Sigmoid colon (tissue), 4 donors: ENCODE measurements at regions not wholly inside any gene's neighbourhood (a gene's known extent, or its start where the extent isn't known, plus 50 kb on each side); places are given as distances from the start of the nearest gene placed in this dataset.
"Not testable (repeated sequence)": the region's sequence is repeated elsewhere in the genome, so short reads cannot be mapped to it uniquely, and the experiment has no call there.

Experiments used
- POLR2A ChIP-seq, 2 donors: fragments of 450-650 bp; IDR thresholded peaks; one replicate each; pipeline ENCODE4 v1.6.1; 2016; ENCODE audit warnings: antibody characterized with exemption in 2 of 2, mild to moderate bottlenecking in 2 of 2, moderate library complexity in 2 of 2
- POLR2AphosphoS5 ChIP-seq, 4 donors: sonication (generic); formaldehyde crosslinking; IDR thresholded peaks; one replicate each; pipeline ENCODE4 v1.6.1; 2017; ENCODE audit warnings: antibody characterized with exemption in 4 of 4
- TF ChIP-seq, protein P1 (sequence below), 4 experiments: fragments of 450-650 bp in 3 of 4; fragments of 200-600 bp in 1 of 4; IDR thresholded peaks; one replicate each; pipeline ENCODE4 v1.5.1; 2016 to 2019; ENCODE audit warnings: antibody characterized with exemption in 4 of 4, mild to moderate bottlenecking in 3 of 4, moderate library complexity in 2 of 4

DNA sequence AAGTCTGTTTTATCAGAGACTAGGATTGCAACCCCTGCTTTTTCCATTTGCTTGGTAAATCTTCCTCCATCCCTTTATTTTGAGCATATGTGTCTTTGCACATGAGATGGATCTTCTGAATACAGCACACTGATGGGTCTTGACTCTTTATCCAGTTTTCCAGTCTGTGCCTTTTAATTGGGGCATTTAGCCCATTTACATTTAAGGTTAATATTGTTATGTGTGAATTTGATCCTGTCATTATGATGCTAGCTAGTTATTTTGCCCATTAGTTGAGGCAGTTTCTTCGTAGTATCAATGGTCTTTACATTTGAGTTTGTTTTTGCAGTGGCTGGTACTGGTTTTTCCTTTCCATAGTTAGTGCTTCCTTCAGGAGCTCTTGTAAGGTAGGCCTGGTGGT is 120.6 kb upstream of the TNP1 start:
- not testable (repeated sequence) for TF ChIP-seq POLR2AphosphoS5, POLR2A (IDR thresholded peaks at IDR 0.05)
- TF ChIP-seq, protein P1, sequence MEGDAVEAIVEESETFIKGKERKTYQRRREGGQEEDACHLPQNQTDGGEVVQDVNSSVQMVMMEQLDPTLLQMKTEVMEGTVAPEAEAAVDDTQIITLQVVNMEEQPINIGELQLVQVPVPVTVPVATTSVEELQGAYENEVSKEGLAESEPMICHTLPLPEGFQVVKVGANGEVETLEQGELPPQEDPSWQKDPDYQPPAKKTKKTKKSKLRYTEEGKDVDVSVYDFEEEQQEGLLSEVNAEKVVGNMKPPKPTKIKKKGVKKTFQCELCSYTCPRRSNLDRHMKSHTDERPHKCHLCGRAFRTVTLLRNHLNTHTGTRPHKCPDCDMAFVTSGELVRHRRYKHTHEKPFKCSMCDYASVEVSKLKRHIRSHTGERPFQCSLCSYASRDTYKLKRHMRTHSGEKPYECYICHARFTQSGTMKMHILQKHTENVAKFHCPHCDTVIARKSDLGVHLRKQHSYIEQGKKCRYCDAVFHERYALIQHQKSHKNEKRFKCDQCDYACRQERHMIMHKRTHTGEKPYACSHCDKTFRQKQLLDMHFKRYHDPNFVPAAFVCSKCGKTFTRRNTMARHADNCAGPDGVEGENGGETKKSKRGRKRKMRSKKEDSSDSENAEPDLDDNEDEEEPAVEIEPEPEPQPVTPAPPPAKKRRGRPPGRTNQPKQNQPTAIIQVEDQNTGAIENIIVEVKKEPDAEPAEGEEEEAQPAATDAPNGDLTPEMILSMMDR (IDR thresholded peaks at IDR 0.05), result not testable (repeated sequence)
